ENCODE measurements at regions not wholly inside any gene's neighbourhood (a gene's known extent, or its start where the extent isn't known, plus 50 kb on each side); places are given as distances from the start of the nearest gene placed in this dataset.
A peak's percentile ranks its signal among the peaks of the same experiment; 100 is the strongest.

DNA sequence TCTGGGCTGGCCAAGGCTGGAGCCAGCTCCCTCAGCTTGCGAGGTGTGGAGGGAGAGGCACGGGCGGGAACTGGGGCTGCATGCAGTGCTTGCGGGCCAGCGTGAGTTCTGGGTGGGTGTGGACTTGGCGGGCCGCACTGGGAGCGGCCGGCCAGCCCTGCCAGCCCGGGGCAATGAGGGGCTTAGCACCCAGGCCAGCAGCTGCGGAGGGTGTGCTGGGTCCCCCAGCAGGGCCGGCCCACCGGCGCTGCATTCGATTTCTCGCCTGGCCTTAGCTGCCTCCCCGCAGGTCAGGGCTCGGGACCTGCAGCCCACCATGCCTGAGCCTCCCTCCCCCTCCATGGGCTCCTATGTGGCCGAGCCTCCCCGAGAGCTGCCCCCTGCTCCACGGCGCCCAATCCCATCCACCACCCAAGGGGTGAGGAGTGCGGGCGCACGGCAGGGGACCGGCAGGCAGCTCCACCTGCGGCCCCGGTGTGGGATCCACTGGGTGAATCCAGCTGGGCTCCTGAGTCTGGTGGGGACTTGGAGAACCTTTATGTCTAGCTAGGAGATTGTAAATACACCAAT is 302.6 kb upstream of the ADAMTS16 start:
- Histone ChIP-seq H3K4me1 (replicated peaks) (no peaks in the 10 kb centered on the region), H3K36me3 (no peaks in the 10 kb centered on the region), H3K9me3 (no peaks in the 10 kb centered on the region), H3K27me3 (replicated peaks; ENCODE audit: insufficient read depth) (no peaks in the 10 kb centered on the region), H3K4me3 (no peak overlapping the region), H3K27ac (no peak overlapping the region)
- TF ChIP-seq POLR2AphosphoS5 (IDR thresholded peaks at IDR 0.05) (no peak), CTCF (IDR thresholded peaks at IDR 0.05) (no peak), POLR2A (IDR thresholded peaks at IDR 0.05) (no peak)
- intact Hi-C loops (cut with DNase I), result no loop called here
- WGBS, result 97% methylated on average over 12 of the region's 28 CpGs
- no peak for DNase-seq (ENCODE audit: low spot score)

DNA sequence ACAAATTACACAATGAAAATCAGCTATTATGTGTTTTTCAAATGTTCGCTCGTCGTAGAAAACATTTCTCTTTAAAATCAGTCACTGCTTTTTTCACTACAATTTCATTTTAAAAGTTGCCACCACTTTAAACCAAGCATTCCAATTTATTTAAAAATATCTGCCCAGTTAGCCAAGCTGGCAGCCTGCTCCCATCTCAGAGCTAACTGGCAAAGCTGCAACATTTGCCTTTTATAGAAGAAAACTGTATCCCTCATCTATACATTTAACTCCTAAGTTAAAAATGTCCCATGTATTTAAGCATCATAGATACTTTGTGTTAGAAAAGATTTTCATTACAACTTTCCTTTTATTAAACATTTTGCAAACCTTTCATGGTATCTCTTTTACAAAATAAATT is 294.9 kb upstream of the ADAMTS16 start:
- intact Hi-C loops (cut with DNase I), result no loop called here
- Histone ChIP-seq H3K27ac (no peak overlapping the region), H3K4me1 (replicated peaks) (no peaks in the 10 kb centered on the region), H3K9me3 (no peaks in the 10 kb centered on the region), H3K27me3 (replicated peaks; ENCODE audit: insufficient read depth) (no peaks in the 10 kb centered on the region), H3K36me3 (no peaks in the 10 kb centered on the region), H3K4me3 (no peak overlapping the region)
- TF ChIP-seq POLR2AphosphoS5 (IDR thresholded peaks at IDR 0.05) (no peak), POLR2A (IDR thresholded peaks at IDR 0.05) (no peak), CTCF (IDR thresholded peaks at IDR 0.05) (no peak)
- DNase-seq (ENCODE audit: low spot score), result no peak
- 66% methylated on average over 3 of the region's 3 CpGs for WGBS

DNA sequence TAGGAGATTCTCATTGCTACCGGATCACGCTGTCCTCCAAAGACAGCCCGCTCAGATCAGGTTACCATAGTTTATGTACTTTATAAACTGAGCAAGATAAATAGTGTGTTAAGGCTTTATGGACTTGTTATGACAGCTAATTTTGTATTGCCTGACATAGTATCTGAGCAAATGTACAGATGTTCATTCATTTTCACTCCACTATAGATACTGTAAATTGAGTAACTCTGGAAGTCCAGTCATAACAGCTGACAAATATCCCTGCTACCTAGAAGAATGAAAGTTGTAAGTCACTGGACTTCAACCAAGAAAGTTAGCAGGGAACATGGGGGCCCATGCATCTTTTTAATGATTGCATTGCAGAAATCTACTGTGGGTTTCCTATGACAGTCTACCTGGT is 292.4 kb upstream of the ADAMTS16 start:
- Histone ChIP-seq H3K4me3 (no peak overlapping the region), H3K27me3 (replicated peaks; ENCODE audit: insufficient read depth) (no peaks in the 10 kb centered on the region), H3K9me3 (no peaks in the 10 kb centered on the region), H3K27ac (no peak overlapping the region), H3K4me1 (replicated peaks) (no peaks in the 10 kb centered on the region), H3K36me3 (no peaks in the 10 kb centered on the region)
- intact Hi-C loops (cut with DNase I), result no loop called here
- 29% methylated on average over 3 of the region's 3 CpGs for WGBS
- TF ChIP-seq CTCF (IDR thresholded peaks at IDR 0.05) (no peak), POLR2AphosphoS5 (IDR thresholded peaks at IDR 0.05) (peak; percentile 69), POLR2A (IDR thresholded peaks at IDR 0.05) (no peak)
- peak; percentile 18 for DNase-seq (ENCODE audit: low spot score)

- TF ChIP-seq CTCF (IDR thresholded peaks at IDR 0.05) (no peak), POLR2A (IDR thresholded peaks at IDR 0.05) (no peak), POLR2AphosphoS5 (IDR thresholded peaks at IDR 0.05) (no peak)
- Histone ChIP-seq H3K9me3 (no peaks in the 10 kb centered on the region), H3K36me3 (no peaks in the 10 kb centered on the region), H3K4me1 (replicated peaks) (no peaks in the 10 kb centered on the region), H3K4me3 (no peak overlapping the region), H3K27ac (no peak overlapping the region), H3K27me3 (replicated peaks; ENCODE audit: insufficient read depth) (no peaks in the 10 kb centered on the region)
- intact Hi-C loops (cut with DNase I), result no loop called here
- 40% methylated on average over 5 of the region's 5 CpGs for WGBS
- DNase-seq (ENCODE audit: low spot score), result no peak
Observed at GRCh38 chr5:4855036-4855435, 285.1 kb upstream of the ADAMTS16 start.

GRCh38 chr5:4855880-4856279 is 284.2 kb upstream of the ADAMTS16 start:
- Histone ChIP-seq H3K9me3 (no peaks in the 10 kb centered on the region), H3K27me3 (replicated peaks; ENCODE audit: insufficient read depth) (no peaks in the 10 kb centered on the region), H3K36me3 (no peaks in the 10 kb centered on the region), H3K27ac (no peak overlapping the region), H3K4me3 (no peak overlapping the region), H3K4me1 (replicated peaks) (no peaks in the 10 kb centered on the region)
- WGBS, result 81% methylated on average over 2 of the region's 2 CpGs
- intact Hi-C loops (cut with DNase I), result no loop called here
- DNase-seq (ENCODE audit: low spot score), result no peak
- TF ChIP-seq CTCF (IDR thresholded peaks at IDR 0.05), result no peak
- no peak for TF ChIP-seq POLR2AphosphoS5 (IDR thresholded peaks at IDR 0.05)
- no peak for TF ChIP-seq POLR2A (IDR thresholded peaks at IDR 0.05)

Measured in prostate gland (tissue), 2 donors.